ENCODE measurements at regions not wholly inside any gene's neighbourhood (a gene's known extent, or its start where the extent isn't known, plus 50 kb on each side); places are given as distances from the start of the nearest gene placed in this dataset.
A peak's percentile ranks its signal among the peaks of the same experiment; 100 is the strongest.
"Not testable (repeated sequence)": the region's sequence is repeated elsewhere in the genome, so short reads cannot be mapped to it uniquely, and the experiment has no call there.

DNA sequence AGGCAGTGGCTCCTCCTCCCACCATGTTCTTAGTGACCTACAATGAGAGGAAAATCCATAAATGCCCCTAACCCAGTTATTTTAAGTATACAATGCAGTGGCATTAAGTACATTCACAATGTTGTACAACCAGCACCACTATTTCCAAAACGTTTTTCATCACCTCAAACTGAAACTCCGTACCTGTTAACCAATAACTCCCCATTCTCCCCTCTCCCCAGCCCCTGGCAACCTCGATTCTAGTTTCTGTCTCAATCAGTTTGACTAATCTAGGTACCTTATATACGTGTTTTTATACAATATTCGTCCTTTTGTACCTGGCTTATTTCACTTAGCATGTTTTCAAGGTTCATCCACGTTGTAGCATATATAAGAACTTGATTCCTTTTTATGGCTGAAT is 198.8 kb downstream of the BCL2L11 start:
- H3K27ac Mint-ChIP-seq: not testable (repeated sequence)

GRCh38 chr2:111320264-111320663 is 199.6 kb downstream of the BCL2L11 start:
- POLR2A ChIA-PET; H3K4me3 Mint-ChIP-seq; H2AFZ ChIP-seq (ENCODE audit: insufficient read depth, low read depth, low read length, poor library complexity, severe bottlenecking); H3K4me2 ChIP-seq (replicated peaks; ENCODE audit: low read depth, low read length, poor library complexity, severe bottlenecking); H3K9ac ChIP-seq (ENCODE audit: low read length); H3K79me2 ChIP-seq (ENCODE audit: control insufficient read depth, insufficient read depth, low read length); ATAC-seq (ENCODE audit: low read depth); H3K36me3 ChIP-seq (replicated peaks in 1 of 2; ENCODE audit: control extremely low read depth in 1 of 2, control insufficient read depth in 1 of 2, extremely low read depth in 1 of 2, insufficient read depth in 2 of 2, low read length in 1 of 2); CTCF ChIA-PET; H3K27me3 Mint-ChIP-seq; H3K9me3 Mint-ChIP-seq (ENCODE audit: insufficient read depth); H4K20me1 ChIP-seq (ENCODE audit: control insufficient read depth, insufficient read depth, low read length, poor library complexity, severe bottlenecking); intact Hi-C loops (cut with micrococcal nuclease); H3K27ac ChIP-seq (ENCODE audit: low read length in 2 of 2); H3K4me1 Mint-ChIP-seq; H3K4me3 ChIP-seq (ENCODE audit: control extremely low read depth in 1 of 5, extremely low read depth in 1 of 5, insufficient read depth in 1 of 5, low read depth in 2 of 5, low read length in 4 of 5); H3K9me3 ChIP-seq (ENCODE audit: control extremely low read depth in 1 of 3, control insufficient read depth in 2 of 3, insufficient read depth in 1 of 3, low read length in 2 of 3); H3K27ac Mint-ChIP-seq; DNase-seq; H3K27me3 ChIP-seq (replicated peaks in 1 of 4; ENCODE audit: control extremely low read depth in 1 of 4, control insufficient read depth in 3 of 4, insufficient read depth in 4 of 4, low read length in 3 of 4); H3K4me1 ChIP-seq (ENCODE audit: control insufficient read depth in 2 of 2, insufficient read depth in 2 of 2, low read length in 2 of 2): not testable (repeated sequence)
- no CpG with 5 or more reads among the region's 3 CpGs for WGBS (ENCODE audit: insufficient coverage)

More for the DNA sequence above, 198.8 kb downstream of the BCL2L11 start:
- H3K4me1 ChIP-seq (ENCODE audit: control insufficient read depth in 2 of 2, insufficient read depth in 2 of 2, low read length in 2 of 2); H3K27me3 Mint-ChIP-seq; H3K9me3 Mint-ChIP-seq (ENCODE audit: insufficient read depth); H3K79me2 ChIP-seq (ENCODE audit: control insufficient read depth, insufficient read depth, low read length); H3K4me3 Mint-ChIP-seq; DNase-seq; H3K27ac ChIP-seq (ENCODE audit: low read length in 2 of 2); CTCF ChIA-PET; H3K4me3 ChIP-seq (ENCODE audit: control extremely low read depth in 1 of 5, extremely low read depth in 1 of 5, insufficient read depth in 1 of 5, low read depth in 2 of 5, low read length in 4 of 5); POLR2A ChIA-PET; H4K20me1 ChIP-seq (ENCODE audit: control insufficient read depth, insufficient read depth, low read length, poor library complexity, severe bottlenecking); H2AFZ ChIP-seq (ENCODE audit: insufficient read depth, low read depth, low read length, poor library complexity, severe bottlenecking); H3K4me2 ChIP-seq (replicated peaks; ENCODE audit: low read depth, low read length, poor library complexity, severe bottlenecking); H3K9ac ChIP-seq (ENCODE audit: low read length); H3K27me3 ChIP-seq (replicated peaks in 1 of 4; ENCODE audit: control extremely low read depth in 1 of 4, control insufficient read depth in 3 of 4, insufficient read depth in 4 of 4, low read length in 3 of 4); H3K36me3 ChIP-seq (replicated peaks in 1 of 2; ENCODE audit: control extremely low read depth in 1 of 2, control insufficient read depth in 1 of 2, extremely low read depth in 1 of 2, insufficient read depth in 2 of 2, low read length in 1 of 2); H3K4me1 Mint-ChIP-seq; ATAC-seq (ENCODE audit: low read depth); intact Hi-C loops (cut with micrococcal nuclease); H3K9me3 ChIP-seq (ENCODE audit: control extremely low read depth in 1 of 3, control insufficient read depth in 2 of 3, insufficient read depth in 1 of 3, low read length in 2 of 3): not testable (repeated sequence)
- WGBS (ENCODE audit: insufficient coverage): no CpG with 5 or more reads among the region's 6 CpGs

DNA sequence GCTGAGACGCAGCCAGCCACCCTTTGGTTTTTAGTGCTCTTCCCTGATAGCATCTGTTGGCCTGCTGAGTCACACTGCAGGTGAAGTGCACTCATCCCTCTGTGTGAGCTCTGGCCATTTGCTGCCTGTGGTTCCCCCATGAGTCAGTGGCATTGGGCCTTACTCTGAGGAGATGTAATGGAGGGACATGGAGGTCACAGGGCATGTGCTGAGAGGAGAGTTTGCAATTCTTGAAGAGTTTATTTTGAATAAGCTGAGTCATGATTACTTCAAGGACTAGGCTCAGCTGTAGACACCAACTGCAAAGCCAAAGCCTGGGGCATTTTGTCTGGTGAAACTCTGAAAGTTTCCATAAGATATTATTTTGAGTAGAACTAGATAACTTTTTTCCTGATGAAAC is 200.3 kb downstream of the BCL2L11 start:
- ATAC-seq (ENCODE audit: low read depth): peak; percentile 31
- CTCF ChIA-PET; H3K27ac Mint-ChIP-seq; DNase-seq; H3K79me2 ChIP-seq (ENCODE audit: control insufficient read depth, insufficient read depth, low read length); H3K4me3 Mint-ChIP-seq; H3K27me3 Mint-ChIP-seq; H3K9ac ChIP-seq (ENCODE audit: low read length); H3K9me3 ChIP-seq (ENCODE audit: control extremely low read depth in 1 of 3, control insufficient read depth in 2 of 3, insufficient read depth in 1 of 3, low read length in 2 of 3); H3K4me1 Mint-ChIP-seq; POLR2A ChIA-PET; H2AFZ ChIP-seq (ENCODE audit: insufficient read depth, low read depth, low read length, poor library complexity, severe bottlenecking); H3K36me3 ChIP-seq (replicated peaks in 1 of 2; ENCODE audit: control extremely low read depth in 1 of 2, control insufficient read depth in 1 of 2, extremely low read depth in 1 of 2, insufficient read depth in 2 of 2, low read length in 1 of 2); intact Hi-C loops (cut with micrococcal nuclease); H3K4me1 ChIP-seq (ENCODE audit: control insufficient read depth in 2 of 2, insufficient read depth in 2 of 2, low read length in 2 of 2); H3K4me3 ChIP-seq (ENCODE audit: control extremely low read depth in 1 of 5, extremely low read depth in 1 of 5, insufficient read depth in 1 of 5, low read depth in 2 of 5, low read length in 4 of 5); H3K27me3 ChIP-seq (replicated peaks in 1 of 4; ENCODE audit: control extremely low read depth in 1 of 4, control insufficient read depth in 3 of 4, insufficient read depth in 4 of 4, low read length in 3 of 4); H3K27ac ChIP-seq (ENCODE audit: low read length in 2 of 2); H3K9me3 Mint-ChIP-seq (ENCODE audit: insufficient read depth); H4K20me1 ChIP-seq (ENCODE audit: control insufficient read depth, insufficient read depth, low read length, poor library complexity, severe bottlenecking); H3K4me2 ChIP-seq (replicated peaks; ENCODE audit: low read depth, low read length, poor library complexity, severe bottlenecking): not testable (repeated sequence)
- WGBS (ENCODE audit: insufficient coverage): no CpG with 5 or more reads among the region's 1 CpG

DNA sequence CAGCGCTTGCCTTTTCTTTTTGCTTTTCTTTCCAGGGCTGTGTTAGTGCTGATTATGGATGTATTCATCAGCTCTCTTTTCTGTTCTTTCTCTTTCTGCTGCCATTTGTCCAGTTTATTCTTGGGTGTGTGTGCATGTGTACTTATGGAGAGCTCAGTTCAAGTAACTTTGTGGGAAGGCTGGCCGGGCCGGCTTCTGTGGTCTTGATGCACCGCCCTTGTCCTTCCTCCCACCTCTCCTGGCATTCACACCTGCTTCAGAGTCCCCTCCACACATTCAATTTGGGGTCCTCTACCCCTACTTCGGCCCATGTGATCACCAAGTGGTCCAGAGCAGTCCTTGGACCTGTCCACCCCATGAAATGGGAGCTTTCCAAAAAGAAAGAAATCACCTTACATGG is 202.7 kb downstream of the BCL2L11 start:
- H3K27ac Mint-ChIP-seq; H3K9me3 Mint-ChIP-seq (ENCODE audit: insufficient read depth); H3K27ac ChIP-seq (ENCODE audit: low read length in 2 of 2); H3K4me1 Mint-ChIP-seq; H3K4me2 ChIP-seq (replicated peaks; ENCODE audit: low read depth, low read length, poor library complexity, severe bottlenecking); H3K4me3 ChIP-seq (ENCODE audit: control extremely low read depth in 1 of 5, extremely low read depth in 1 of 5, insufficient read depth in 1 of 5, low read depth in 2 of 5, low read length in 4 of 5); H3K9me3 ChIP-seq (ENCODE audit: control extremely low read depth in 1 of 3, control insufficient read depth in 2 of 3, insufficient read depth in 1 of 3, low read length in 2 of 3); H3K9ac ChIP-seq (ENCODE audit: low read length); POLR2A ChIA-PET; H4K20me1 ChIP-seq (ENCODE audit: control insufficient read depth, insufficient read depth, low read length, poor library complexity, severe bottlenecking); DNase-seq; H3K4me1 ChIP-seq (ENCODE audit: control insufficient read depth in 2 of 2, insufficient read depth in 2 of 2, low read length in 2 of 2); H3K36me3 ChIP-seq (replicated peaks in 1 of 2; ENCODE audit: control extremely low read depth in 1 of 2, control insufficient read depth in 1 of 2, extremely low read depth in 1 of 2, insufficient read depth in 2 of 2, low read length in 1 of 2); H2AFZ ChIP-seq (ENCODE audit: insufficient read depth, low read depth, low read length, poor library complexity, severe bottlenecking); H3K27me3 ChIP-seq (replicated peaks in 1 of 4; ENCODE audit: control extremely low read depth in 1 of 4, control insufficient read depth in 3 of 4, insufficient read depth in 4 of 4, low read length in 3 of 4); CTCF ChIA-PET; ATAC-seq (ENCODE audit: low read depth); intact Hi-C loops (cut with micrococcal nuclease); H3K4me3 Mint-ChIP-seq; H3K27me3 Mint-ChIP-seq; H3K79me2 ChIP-seq (ENCODE audit: control insufficient read depth, insufficient read depth, low read length): not testable (repeated sequence)
- no CpG with 5 or more reads among the region's 5 CpGs for WGBS (ENCODE audit: insufficient coverage)
